ENCODE measurements at regions not wholly inside any gene's neighbourhood (a gene's known extent, or its start where the extent isn't known, plus 50 kb on each side); places are given as distances from the start of the nearest gene placed in this dataset.

DNA sequence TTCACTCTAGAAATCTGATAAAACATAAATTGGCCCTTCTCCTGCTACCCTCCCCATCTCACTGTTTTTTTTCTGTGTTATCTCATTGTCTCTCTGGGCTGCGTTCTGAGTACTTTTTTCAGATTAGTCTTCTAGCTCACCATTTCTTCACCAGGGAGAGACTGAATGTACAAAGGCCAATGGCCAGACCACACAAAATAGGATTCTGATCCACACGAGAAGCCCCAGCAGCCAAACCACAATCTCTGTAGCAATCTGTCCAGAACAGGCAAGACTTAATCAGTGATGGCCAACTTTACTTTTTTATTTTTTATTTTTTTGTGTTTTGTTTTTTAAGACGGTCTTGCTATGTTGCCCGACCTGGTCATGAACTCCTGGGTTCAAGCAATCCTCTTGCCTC lies 55.9 kb upstream of the PAPSS2 start:
- Histone ChIP-seq H3K9ac (ENCODE audit: low read depth, low read length) (no peak overlapping the region), H3K18ac (ENCODE audit: low read depth, low read length) (no peak overlapping the region), H4K91ac (ENCODE audit: insufficient read depth, low read depth, low read length) (no peak overlapping the region), H3K56ac (ENCODE audit: extremely low read depth, insufficient read depth, low read length) (no peak overlapping the region), H3K27me3 (ENCODE audit: control insufficient read depth, insufficient read depth, low read length) (no peaks in the 10 kb centered on the region), H2BK15ac (ENCODE audit: low read depth, low read length) (no peak overlapping the region), H3K4me3 (ENCODE audit: insufficient read depth, low read depth, low read length) (no peak overlapping the region), H3K36me3 (ENCODE audit: control insufficient read depth, insufficient read depth, low read length) (no peaks in the 10 kb centered on the region), H3K4ac (ENCODE audit: low read depth, low read length) (no peak overlapping the region), H3K14ac (replicated peaks; ENCODE audit: low read depth, low read length) (no peak overlapping the region), H4K20me1 (ENCODE audit: insufficient read depth, low read length) (no peaks in the 10 kb centered on the region), H2BK120ac (ENCODE audit: low read depth, low read length) (no peak overlapping the region), H3K27ac (ENCODE audit: insufficient read depth, low read length) (no peak overlapping the region), H2AK5ac (ENCODE audit: low read depth, low read length) (no peak overlapping the region), H3K23ac (ENCODE audit: low read depth, low read length) (no peak overlapping the region), H2AFZ (replicated peaks; ENCODE audit: low read length, poor library complexity) (no peak overlapping the region), H3K4me1 (ENCODE audit: control insufficient read depth, insufficient read depth, low read length) (no peaks in the 10 kb centered on the region), H3K9me3 (ENCODE audit: control insufficient read depth, insufficient read depth, low read length) (no peaks in the 10 kb centered on the region), H2BK5ac (ENCODE audit: low read depth, low read length, poor library complexity, severe bottlenecking) (no peak overlapping the region), H2AK9ac (replicated peaks; ENCODE audit: low read depth, low read length, poor library complexity) (no peak overlapping the region), H3K9me1 (ENCODE audit: insufficient read depth, low read length) (no peaks in the 10 kb centered on the region), H3K4me2 (ENCODE audit: low read depth, low read length) (no peak overlapping the region), H4K8ac (ENCODE audit: low read depth in 2 of 2, low read length in 2 of 2) (no peak overlapping the region), H4K5ac (ENCODE audit: low read depth, low read length) (no peak overlapping the region), H3K79me1 (ENCODE audit: low read depth in 1 of 2, low read length in 2 of 2) (no peaks in the 10 kb centered on the region), H2BK20ac (ENCODE audit: low read depth, low read length) (no peak overlapping the region)
- DNase-seq (no peak), ATAC-seq (ENCODE audit: low read depth) (no peak)
- intact Hi-C loops (cut with micrococcal nuclease): loop anchor here (5.0 kb wide), 1 partner anchor 34 kb away; no protein-coding TSS in a partner anchor
- WGBS, 2 experiments (ENCODE audit: extremely low coverage in 2 of 2, insufficient read length in 1 of 2): no CpG with 5 or more reads among the region's 4 CpGs
- ChIA-PET POLR2A (ENCODE audit: unreplicated experiment) (no interaction called here), CTCF (no interaction called here)
- in situ Hi-C loops (cut with MboI; ENCODE audit: low sequenced_read_pairs): loop anchor here (10.0 kb wide), 1 partner anchor 59 kb away; no protein-coding TSS in a partner anchor
- TF ChIP-seq FOS (IDR thresholded peaks at IDR 0.05; ENCODE audit: low read depth, low read length): no peak
- TF ChIP-seq RAD21 (IDR thresholded peaks at IDR 0.05; ENCODE audit: low read length): no peak
- no peak for TF ChIP-seq CHD1 (IDR thresholded peaks at IDR 0.05; ENCODE audit: low read depth, low read length)
- TF ChIP-seq POLR2A (IDR thresholded peaks at IDR 0.05; ENCODE audit: low read depth, low read length): no peak
- TF ChIP-seq MAZ (IDR thresholded peaks at IDR 0.05; ENCODE audit: borderline replicate concordance, low read depth, low read length): no peak
- TF ChIP-seq, protein P1, sequence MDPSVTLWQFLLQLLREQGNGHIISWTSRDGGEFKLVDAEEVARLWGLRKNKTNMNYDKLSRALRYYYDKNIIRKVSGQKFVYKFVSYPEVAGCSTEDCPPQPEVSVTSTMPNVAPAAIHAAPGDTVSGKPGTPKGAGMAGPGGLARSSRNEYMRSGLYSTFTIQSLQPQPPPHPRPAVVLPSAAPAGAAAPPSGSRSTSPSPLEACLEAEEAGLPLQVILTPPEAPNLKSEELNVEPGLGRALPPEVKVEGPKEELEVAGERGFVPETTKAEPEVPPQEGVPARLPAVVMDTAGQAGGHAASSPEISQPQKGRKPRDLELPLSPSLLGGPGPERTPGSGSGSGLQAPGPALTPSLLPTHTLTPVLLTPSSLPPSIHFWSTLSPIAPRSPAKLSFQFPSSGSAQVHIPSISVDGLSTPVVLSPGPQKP (IDR thresholded peaks at IDR 0.05; ENCODE audit: borderline replicate concordance, low read depth, low read length): no peak
- no peak for TF ChIP-seq BHLHE40 (IDR thresholded peaks at IDR 0.05; ENCODE audit: low read depth, low read length)
- TF ChIP-seq, protein P2, sequence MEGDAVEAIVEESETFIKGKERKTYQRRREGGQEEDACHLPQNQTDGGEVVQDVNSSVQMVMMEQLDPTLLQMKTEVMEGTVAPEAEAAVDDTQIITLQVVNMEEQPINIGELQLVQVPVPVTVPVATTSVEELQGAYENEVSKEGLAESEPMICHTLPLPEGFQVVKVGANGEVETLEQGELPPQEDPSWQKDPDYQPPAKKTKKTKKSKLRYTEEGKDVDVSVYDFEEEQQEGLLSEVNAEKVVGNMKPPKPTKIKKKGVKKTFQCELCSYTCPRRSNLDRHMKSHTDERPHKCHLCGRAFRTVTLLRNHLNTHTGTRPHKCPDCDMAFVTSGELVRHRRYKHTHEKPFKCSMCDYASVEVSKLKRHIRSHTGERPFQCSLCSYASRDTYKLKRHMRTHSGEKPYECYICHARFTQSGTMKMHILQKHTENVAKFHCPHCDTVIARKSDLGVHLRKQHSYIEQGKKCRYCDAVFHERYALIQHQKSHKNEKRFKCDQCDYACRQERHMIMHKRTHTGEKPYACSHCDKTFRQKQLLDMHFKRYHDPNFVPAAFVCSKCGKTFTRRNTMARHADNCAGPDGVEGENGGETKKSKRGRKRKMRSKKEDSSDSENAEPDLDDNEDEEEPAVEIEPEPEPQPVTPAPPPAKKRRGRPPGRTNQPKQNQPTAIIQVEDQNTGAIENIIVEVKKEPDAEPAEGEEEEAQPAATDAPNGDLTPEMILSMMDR (conservative IDR thresholded peaks at IDR 0.05; ENCODE audit: low read depth, low read length): no peak
- TF ChIP-seq NFE2L2 (IDR thresholded peaks at IDR 0.05; ENCODE audit: low read depth, low read length): no peak
- no peak for TF ChIP-seq MXI1 (IDR thresholded peaks at IDR 0.05; ENCODE audit: borderline replicate concordance, low read depth, low read length)
- TF ChIP-seq, protein P3, sequence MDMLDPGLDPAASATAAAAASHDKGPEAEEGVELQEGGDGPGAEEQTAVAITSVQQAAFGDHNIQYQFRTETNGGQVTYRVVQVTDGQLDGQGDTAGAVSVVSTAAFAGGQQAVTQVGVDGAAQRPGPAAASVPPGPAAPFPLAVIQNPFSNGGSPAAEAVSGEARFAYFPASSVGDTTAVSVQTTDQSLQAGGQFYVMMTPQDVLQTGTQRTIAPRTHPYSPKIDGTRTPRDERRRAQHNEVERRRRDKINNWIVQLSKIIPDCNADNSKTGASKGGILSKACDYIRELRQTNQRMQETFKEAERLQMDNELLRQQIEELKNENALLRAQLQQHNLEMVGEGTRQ (IDR thresholded peaks at IDR 0.05; ENCODE audit: low read depth, low read length): no peak
- no peak for TF ChIP-seq CEBPB (IDR thresholded peaks at IDR 0.05; ENCODE audit: low read depth, low read length)
- no peak for TF ChIP-seq RCOR1 (IDR thresholded peaks at IDR 0.05; ENCODE audit: insufficient replicate concordance, low read length)
- dilution Hi-C loops (cut with HindIII; ENCODE audit: low sequenced_read_pairs, unreplicated experiment): no loop called here
- BruUV-seq (replicated peaks): no TSS peak

All from IMR-90 (cell line).